Right lobe of liver (tissue), 6 donors: ENCODE measurements at regions not wholly inside any gene's neighbourhood (a gene's known extent, or its start where the extent isn't known, plus 50 kb on each side); places are given as distances from the start of the nearest gene placed in this dataset.

Experiments
- ATAC-seq, 4 donors: fragments of 200-7000 bp; cut with Tn5 transposase; one replicate each; pipeline ENCODE4 v1.9.1; 2020; ENCODE audit warnings: mild to moderate bottlenecking in 4 of 4, moderate library complexity in 4 of 4
- DNase-seq, 3 donors: peaks; one replicate each; pipeline ENCODE4 v3.0.0-alpha.2; 2020
- H3K27ac ChIP-seq, 3 donors: fragments of 200-600 bp; one replicate each; pipeline ENCODE4 v1.8.0; 2022
- H3K27me3 ChIP-seq, 2 donors: fragments of 200-600 bp; one replicate each; pipeline ENCODE4 v1.8.0; 2022
- H3K36me3 ChIP-seq, 4 donors: fragments of 200-600 bp; sonication (generic) in 1 of 4; one replicate each; pipeline versions ENCODE4 v1.5.1 to v1.8.0; 2017 to 2022; ENCODE audit warnings: control low read depth in 1 of 4
- H3K4me1 ChIP-seq, 4 donors: fragments of 200-600 bp; sonication (generic) in 1 of 4; one replicate each; pipeline versions ENCODE4 v1.5.1 to v1.8.0; 2017 to 2022; ENCODE audit warnings: control low read depth in 1 of 4
- H3K4me3 ChIP-seq, 3 donors: fragments of 200-600 bp; one replicate each; pipeline ENCODE4 v1.8.0; 2022
- H3K9me3 ChIP-seq, 4 donors: fragments of 200-600 bp; sonication (generic) in 1 of 4; one replicate each; pipeline versions ENCODE4 v1.5.1 to v1.8.0; 2017 to 2022; ENCODE audit warnings: control low read depth in 1 of 4
- POLR2A ChIP-seq: fragments of 450-650 bp; IDR thresholded peaks from one replicate; pipeline ENCODE4 v1.6.1; 2017; ENCODE audit warnings: antibody characterized with exemption, mild to moderate bottlenecking
- WGBS: methylation state at CpG from one replicate; pipeline ENCODE4 v1.1.6; 2018; ENCODE audit warnings: low coverage, low lambda C conversion rate; ENCODE audit not compliant: insufficient coverage; ENCODE audit errors: missing lambda C conversion rate; 5-methylcytosine and 5-hydroxymethylcytosine counted together
- intact Hi-C, 2 donors: fragments of 100-400 bp; cut with DNase I; formaldehyde crosslinking; loops; one replicate each; pipeline versions ENCODE4 v1.11.2 to v1.14.1; 2022
- TF ChIP-seq, protein P1 (sequence below), 4 donors: fragments of 200-600 bp in 3 of 4; fragments of 450-650 bp in 1 of 4; IDR thresholded peaks; one replicate each; pipeline versions ENCODE4 v1.5.1 to v1.8.0; 2016 to 2022; ENCODE audit warnings: antibody characterized with exemption in 4 of 4, mild to moderate bottlenecking in 2 of 4
- donor health status: DM: no; HTN: yes; CAD: no.
- donor health status: DM: no; HTN: no; CAD: no.
- donor health status: DM: no; HTN: no; CAD: no.
- donor health status: DM: no; HTN: yes; CAD: no.
- donor health status: DM: no; HTN: yes; CAD: no.

DNA sequence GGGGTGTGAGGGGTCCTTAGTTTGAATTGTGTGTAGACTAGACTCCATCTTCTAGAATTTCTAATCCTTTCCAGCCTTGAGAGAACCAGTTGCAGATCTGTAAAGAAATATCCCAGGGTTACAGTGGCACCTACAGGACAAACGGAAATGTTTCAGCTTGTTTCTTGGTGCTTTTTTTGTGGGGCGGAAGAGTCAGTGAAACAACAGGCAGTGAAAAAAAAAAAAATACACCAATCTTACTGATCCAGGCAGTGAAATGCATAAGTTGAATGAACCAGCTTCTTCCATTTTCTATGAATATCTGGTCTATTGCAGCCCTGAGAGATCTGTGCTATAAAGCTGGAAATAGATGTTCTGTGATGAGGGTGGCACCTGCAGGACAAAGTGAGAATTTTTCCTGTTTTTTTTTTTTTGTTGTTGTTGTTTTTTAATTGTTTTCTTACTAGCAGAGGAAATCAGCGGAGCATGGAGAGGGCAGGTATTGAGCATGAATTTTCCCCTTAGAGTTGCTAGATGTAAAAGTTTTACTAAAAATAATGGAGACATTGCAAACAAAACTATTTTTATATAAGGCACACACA is 81.9 kb upstream of the DYNC1I1 start:
- H3K27ac ChIP-seq = no peak overlapping the region
- peak; percentile 77 to 83 (median 78) for ATAC-seq
- intact Hi-C loops = no loop called here
- H3K36me3 ChIP-seq = no peaks in the 10 kb centered on the region
- H3K4me1 ChIP-seq = no peaks in the 10 kb centered on the region
- peak overlapping the region in 1 of 3 donors; percentile 24 for H3K4me3 ChIP-seq
- no peak for DNase-seq
- 7% methylated on average over 3 of the region's 3 CpGs for WGBS
- no peaks in the 10 kb centered on the region for H3K27me3 ChIP-seq
- TF ChIP-seq POLR2A = no peak
- TF ChIP-seq, protein P1, sequence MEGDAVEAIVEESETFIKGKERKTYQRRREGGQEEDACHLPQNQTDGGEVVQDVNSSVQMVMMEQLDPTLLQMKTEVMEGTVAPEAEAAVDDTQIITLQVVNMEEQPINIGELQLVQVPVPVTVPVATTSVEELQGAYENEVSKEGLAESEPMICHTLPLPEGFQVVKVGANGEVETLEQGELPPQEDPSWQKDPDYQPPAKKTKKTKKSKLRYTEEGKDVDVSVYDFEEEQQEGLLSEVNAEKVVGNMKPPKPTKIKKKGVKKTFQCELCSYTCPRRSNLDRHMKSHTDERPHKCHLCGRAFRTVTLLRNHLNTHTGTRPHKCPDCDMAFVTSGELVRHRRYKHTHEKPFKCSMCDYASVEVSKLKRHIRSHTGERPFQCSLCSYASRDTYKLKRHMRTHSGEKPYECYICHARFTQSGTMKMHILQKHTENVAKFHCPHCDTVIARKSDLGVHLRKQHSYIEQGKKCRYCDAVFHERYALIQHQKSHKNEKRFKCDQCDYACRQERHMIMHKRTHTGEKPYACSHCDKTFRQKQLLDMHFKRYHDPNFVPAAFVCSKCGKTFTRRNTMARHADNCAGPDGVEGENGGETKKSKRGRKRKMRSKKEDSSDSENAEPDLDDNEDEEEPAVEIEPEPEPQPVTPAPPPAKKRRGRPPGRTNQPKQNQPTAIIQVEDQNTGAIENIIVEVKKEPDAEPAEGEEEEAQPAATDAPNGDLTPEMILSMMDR (IDR thresholded peaks at IDR 0.05) = peak; percentile 55 to 73 (median 58)
- no peaks in the 10 kb centered on the region for H3K9me3 ChIP-seq

DNA sequence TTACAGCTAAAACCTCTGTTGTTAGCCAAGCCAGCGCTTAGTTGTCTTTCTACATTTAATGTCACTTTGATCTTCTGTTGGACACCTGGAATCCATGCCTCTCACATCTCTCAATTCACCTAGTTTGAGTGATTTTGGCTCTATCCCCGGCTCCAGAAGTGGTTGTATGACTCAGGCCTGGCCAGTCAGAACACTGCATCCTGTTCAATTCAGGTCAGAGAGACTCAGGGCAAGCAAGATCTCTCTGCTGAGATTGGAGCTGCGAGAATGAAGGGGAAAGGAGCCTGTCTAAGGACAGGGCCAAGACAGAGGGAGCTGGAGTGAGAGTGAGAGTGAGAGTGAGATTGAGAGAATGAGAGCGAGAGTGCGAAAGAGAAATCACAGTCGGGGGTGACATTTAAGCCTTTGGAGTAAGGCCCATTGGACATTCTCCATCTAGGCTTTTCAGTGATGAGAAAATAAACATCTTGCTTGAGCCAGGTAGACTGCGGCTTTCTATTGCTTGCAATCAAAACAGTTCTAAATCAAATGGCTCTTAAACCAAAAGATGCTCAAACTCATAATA is 83.3 kb upstream of the DYNC1I1 start:
- intact Hi-C loops = loop anchor here (5.0 kb wide), 1 partner anchor 162 kb away; no protein-coding TSS in a partner anchor
- no peak for TF ChIP-seq POLR2A
- TF ChIP-seq, protein P1 (IDR thresholded peaks at IDR 0.05) = no peak
- H3K27me3 ChIP-seq = no peaks in the 10 kb centered on the region
- H3K4me1 ChIP-seq = no peaks in the 10 kb centered on the region
- DNase-seq (no peak), ATAC-seq (no peak)
- no peaks in the 10 kb centered on the region for H3K36me3 ChIP-seq
- WGBS = 66% methylated on average over 5 of the region's 7 CpGs
- H3K4me3 ChIP-seq = no peak overlapping the region
- H3K9me3 ChIP-seq = no peaks in the 10 kb centered on the region
- H3K27ac ChIP-seq = no peak overlapping the region

DNA sequence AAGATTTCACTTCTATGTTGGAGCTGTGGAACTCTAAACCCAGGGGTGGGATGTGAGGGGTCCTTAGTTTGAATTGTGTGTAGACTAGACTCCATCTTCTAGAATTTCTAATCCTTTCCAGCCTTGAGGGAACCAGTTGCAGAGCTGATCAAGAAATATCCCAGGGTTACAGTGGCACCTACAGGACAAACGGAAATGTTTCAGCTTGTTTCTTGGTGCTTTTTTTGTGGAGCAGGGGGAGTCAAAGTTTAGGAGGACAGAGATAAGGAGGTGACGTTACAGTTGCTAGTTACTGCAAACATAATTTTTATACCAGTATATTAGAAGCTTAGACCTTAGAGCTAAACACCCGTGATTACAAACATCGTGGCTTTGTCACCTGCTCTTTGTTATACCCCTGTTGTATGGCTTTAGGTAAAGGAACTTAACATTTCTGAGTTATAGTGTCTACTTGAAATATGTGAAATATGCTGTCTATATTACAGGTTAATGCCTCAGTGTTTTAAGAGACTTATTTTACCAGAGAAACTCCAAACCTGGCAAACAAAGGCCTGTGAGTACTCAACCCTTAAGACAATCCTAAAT is 84.5 kb upstream of the DYNC1I1 start:
- H3K4me1 ChIP-seq = no peaks in the 10 kb centered on the region

DNA sequence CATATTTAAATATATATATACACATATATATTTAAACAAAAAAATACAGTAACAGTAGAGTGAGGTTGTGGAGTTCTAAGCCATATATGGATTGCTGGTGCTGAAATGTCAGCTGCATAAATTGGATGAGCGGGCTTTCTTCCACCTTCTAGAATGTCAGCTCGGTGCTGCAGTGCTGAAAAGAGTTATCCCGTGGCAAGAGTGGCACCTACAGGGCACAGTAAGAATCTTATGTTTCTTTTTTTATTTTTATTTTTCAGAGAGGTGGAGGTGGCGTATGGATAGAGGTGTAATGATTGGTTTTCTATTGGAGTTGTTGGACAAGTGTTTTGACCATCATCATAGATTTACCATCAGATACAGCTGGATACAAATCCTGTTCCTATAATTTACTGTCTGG is 86.2 kb upstream of the DYNC1I1 start:
- H3K27ac ChIP-seq = no peak overlapping the region
- ATAC-seq = peak; percentile 75 to 82 (median 79)
- TF ChIP-seq POLR2A = no peak
- TF ChIP-seq, protein P1 (IDR thresholded peaks at IDR 0.05) = peak; percentile 44 to 70 (median 52)
- no peaks in the 10 kb centered on the region for H3K36me3 ChIP-seq
- peak in 2 of 3 donors; percentile 21 to 62 for DNase-seq
- intact Hi-C loops = loop anchor here (5.0 kb wide), 1 partner anchor 159 kb away; no protein-coding TSS in a partner anchor
- H3K27me3 ChIP-seq = no peaks in the 10 kb centered on the region
- no peaks in the 10 kb centered on the region for H3K9me3 ChIP-seq
- H3K4me3 ChIP-seq = no peak overlapping the region
- 3% methylated on average over 4 of the region's 4 CpGs for WGBS
- H3K4me1 ChIP-seq = no peaks in the 10 kb centered on the region

More for the DNA sequence above, 84.5 kb upstream of the DYNC1I1 start:
- peak; percentile 34 to 52 (median 50) for ATAC-seq
- no peak for DNase-seq
- no peak overlapping the region for H3K4me3 ChIP-seq
- intact Hi-C loops = loop anchor here (5.0 kb wide), 1 partner anchor 161 kb away; no protein-coding TSS in a partner anchor
- H3K27me3 ChIP-seq = no peaks in the 10 kb centered on the region
- H3K27ac ChIP-seq = no peak overlapping the region
- H3K9me3 ChIP-seq = no peaks in the 10 kb centered on the region
- no peaks in the 10 kb centered on the region for H3K36me3 ChIP-seq
- TF ChIP-seq, protein P1 (IDR thresholded peaks at IDR 0.05) = peak; percentile 35 to 54 (median 44)
- no peak for TF ChIP-seq POLR2A
- WGBS = 18% methylated on average over 4 of the region's 4 CpGs
